Type B pancreatic cell (in vitro differentiated cells): ENCODE measurements at regions not wholly inside any gene's neighbourhood (a gene's known extent, or its start where the extent isn't known, plus 50 kb on each side); places are given as distances from the start of the nearest gene placed in this dataset.
"Not testable (repeated sequence)": the region's sequence is repeated elsewhere in the genome, so short reads cannot be mapped to it uniquely, and the experiment has no call there.

Experiments used
- DNase-seq: peaks from one replicate; pipeline ENCODE4 v3.0.0; 2021; ENCODE audit warnings: mixed read lengths; ENCODE audit not compliant: unreplicated experiment; ENCODE audit errors: extremely low spot score
- H3K27ac Mint-ChIP-seq: 2 replicates; pipeline ENCODE4 v1.8.0; 2021; ENCODE audit warnings: mild to moderate bottlenecking, mixed read lengths
- H3K27me3 Mint-ChIP-seq: 2 replicates; pipeline ENCODE4 v1.8.0; 2021; ENCODE audit warnings: mixed read lengths
- H3K36me3 Mint-ChIP-seq: 2 replicates; pipeline ENCODE4 v1.8.0; 2021; ENCODE audit warnings: mixed read lengths
- H3K4me1 Mint-ChIP-seq: one replicate; pipeline ENCODE4 v1.8.0; 2021; ENCODE audit warnings: mixed read lengths; ENCODE audit not compliant: unreplicated experiment
- H3K4me3 Mint-ChIP-seq: 2 replicates; pipeline ENCODE4 v1.8.0; 2021; ENCODE audit warnings: mild to moderate bottlenecking, mixed read lengths
- H3K9me3 Mint-ChIP-seq: 2 replicates; pipeline ENCODE4 v1.8.0; 2021; ENCODE audit warnings: mixed read lengths
- CTCF ChIP-seq: fragments of 200-600 bp; sonication (generic); conservative IDR thresholded peaks from 2 replicates; pipeline ENCODE4 v1.5.0; 2021; ENCODE audit warnings: antibody characterized with exemption, mild to moderate bottlenecking

GRCh38 chr5:75885849-75886596, 168.8 kb upstream of the POC5 start:
- H3K4me1 Mint-ChIP-seq: no peaks in the 10 kb centered on the region
- H3K9me3 Mint-ChIP-seq: no peaks in the 10 kb centered on the region
- no peak for DNase-seq
- H3K27ac Mint-ChIP-seq: no peak overlapping the region
- peak; percentile 59 for TF ChIP-seq CTCF
- no peaks in the 10 kb centered on the region for H3K36me3 Mint-ChIP-seq
- no peak overlapping the region for H3K4me3 Mint-ChIP-seq
- H3K27me3 Mint-ChIP-seq: no peaks in the 10 kb centered on the region

- Mint-ChIP-seq H3K4me3 (no peak overlapping the region), H3K9me3 (peaks cover 1% of the 10 kb centered on the region), H3K27ac (no peak overlapping the region), H3K27me3 (no peaks in the 10 kb centered on the region), H3K4me1 (no peaks in the 10 kb centered on the region), H3K36me3 (no peaks in the 10 kb centered on the region)
- no peak for DNase-seq
- no peak for TF ChIP-seq CTCF
Measured at GRCh38 chr5:75885321-75885720, 168.1 kb upstream of the POC5 start.

GRCh38 chr5:75869891-75870290, 152.7 kb upstream of the POC5 start:
- no peak overlapping the region for H3K4me3 Mint-ChIP-seq
- no peaks in the 10 kb centered on the region for H3K36me3 Mint-ChIP-seq
- DNase-seq: no peak
- no peaks in the 10 kb centered on the region for H3K9me3 Mint-ChIP-seq
- H3K4me1 Mint-ChIP-seq: no peaks in the 10 kb centered on the region
- TF ChIP-seq CTCF: no peak
- no peak overlapping the region for H3K27ac Mint-ChIP-seq
- peaks cover 6% of the 10 kb centered on the region for H3K27me3 Mint-ChIP-seq

GRCh38 chr5:75862872-75863271, 145.6 kb upstream of the POC5 start:
- no peak for TF ChIP-seq CTCF
- no peaks in the 10 kb centered on the region for H3K4me1 Mint-ChIP-seq
- no peaks in the 10 kb centered on the region for H3K36me3 Mint-ChIP-seq
- no peak overlapping the region for H3K27ac Mint-ChIP-seq
- no peak for DNase-seq
- H3K9me3 Mint-ChIP-seq: no peaks in the 10 kb centered on the region
- no peak overlapping the region for H3K4me3 Mint-ChIP-seq
- H3K27me3 Mint-ChIP-seq: peaks cover 12% of the 10 kb centered on the region

GRCh38 chr5:75859621-75860020, 142.4 kb upstream of the POC5 start:
- not testable (repeated sequence) for H3K36me3 Mint-ChIP-seq, H3K9me3 Mint-ChIP-seq, H3K4me1 Mint-ChIP-seq, H3K27ac Mint-ChIP-seq, DNase-seq
- Mint-ChIP-seq H3K27me3 (peaks cover 16% of the 10 kb centered on the region), H3K4me3 (peak overlapping the region; percentile 13)

- peaks cover 4% of the 10 kb centered on the region for H3K4me1 Mint-ChIP-seq
- no peaks in the 10 kb centered on the region for H3K36me3 Mint-ChIP-seq
- peaks cover 22% of the 10 kb centered on the region for H3K27me3 Mint-ChIP-seq
- no peaks in the 10 kb centered on the region for H3K9me3 Mint-ChIP-seq
- DNase-seq: no peak
- H3K4me3 Mint-ChIP-seq: no peak overlapping the region
- no peak for TF ChIP-seq CTCF
- no peak overlapping the region for H3K27ac Mint-ChIP-seq
Measured at GRCh38 chr5:75856056-75856455, 138.8 kb upstream of the POC5 start.
